Neural cell (in vitro differentiated cells): ENCODE measurements at regions not wholly inside any gene's neighbourhood (a gene's known extent, or its start where the extent isn't known, plus 50 kb on each side); places are given as distances from the start of the nearest gene placed in this dataset.

Experiments used
- H2AFZ ChIP-seq: fragments of 200-600, 300-800 bp; sonication (generic), shearing (Covaris generic); 2 replicates; pipeline ENCODE4 v1.6.0; 2014; ENCODE audit warnings: low read depth, mild to moderate bottlenecking, antibody characterized with exemption, low read length, moderate library complexity
- H3F3A ChIP-seq: fragments of 200-600 bp; shearing (Covaris generic); 2 replicates; pipeline ENCODE4 v1.6.1; 2016; ENCODE audit warnings: mild to moderate bottlenecking, moderate library complexity, mixed read lengths, antibody characterized with exemption, low read length; ENCODE audit not compliant: insufficient read depth, poor library complexity, severe bottlenecking
- H3K27ac ChIP-seq: fragments of 200-600, 300-800 bp; sonication (generic), shearing (Covaris generic); 2 replicates; pipeline ENCODE4 v1.5.1; 2014; ENCODE audit warnings: mild to moderate bottlenecking, low read length, moderate library complexity
- H3K27me3 ChIP-seq: fragments of 300-800, 200-600 bp; sonication (generic), shearing (Covaris generic); 2 replicates; pipeline ENCODE4 v1.6.0; 2014; ENCODE audit warnings: mild to moderate bottlenecking, low read depth, low read length, moderate library complexity; ENCODE audit not compliant: insufficient read depth
- H3K36me3 ChIP-seq: fragments of 300-800, 200-600 bp; sonication (generic), shearing (Covaris generic); 2 replicates; pipeline ENCODE4 v1.5.1; 2014; ENCODE audit warnings: mild to moderate bottlenecking, antibody characterized with exemption, low read length, moderate library complexity; ENCODE audit not compliant: insufficient read depth
- H3K4me2 ChIP-seq: fragments of 300-800, 200-600 bp; sonication (generic), shearing (Covaris generic); 2 replicates; pipeline ENCODE4 v1.6.0; 2014; ENCODE audit warnings: mild to moderate bottlenecking, low read length
- H3K4me3 ChIP-seq: fragments of 300-800, 200-600 bp; sonication (generic), shearing (Covaris generic); 2 replicates; pipeline ENCODE4 v1.5.1; 2014; ENCODE audit warnings: mild to moderate bottlenecking, low read length, moderate library complexity
- H3K79me2 ChIP-seq: fragments of 200-600 bp; shearing (Covaris generic); replicated peaks from 2 replicates; pipeline ENCODE4 v1.6.0; 2014; ENCODE audit warnings: mild to moderate bottlenecking, low read length, moderate library complexity; ENCODE audit not compliant: insufficient read depth
- H3K9ac ChIP-seq: fragments of 300-800, 200-600 bp; sonication (generic), shearing (Covaris generic); 2 replicates; pipeline ENCODE4 v1.6.1; 2016; ENCODE audit warnings: mild to moderate bottlenecking, low read length, mixed read lengths
- H3K9me2 ChIP-seq: fragments of 200-600 bp; shearing (Covaris generic); 2 replicates; pipeline ENCODE4 v1.6.1; 2016; ENCODE audit warnings: mild to moderate bottlenecking, low read length, mixed read lengths; ENCODE audit not compliant: insufficient read depth
- H3K9me3 ChIP-seq: fragments of 200-600, 300-800 bp; sonication (generic), shearing (Covaris generic); 2 replicates; pipeline ENCODE4 v1.6.1; 2016; ENCODE audit warnings: mild to moderate bottlenecking, mixed run types, low read length, moderate library complexity, mixed read lengths
- H4K20me1 ChIP-seq: fragments of 200-600 bp; shearing (Covaris generic); 2 replicates; pipeline ENCODE4 v1.6.1; 2016; ENCODE audit warnings: mild to moderate bottlenecking, mixed run types; ENCODE audit not compliant: insufficient read depth
- EP300 ChIP-seq: fragments of 450-650 bp; conservative IDR thresholded peaks from 2 replicates; pipeline ENCODE4 v1.6.1; 2014; ENCODE audit warnings: antibody characterized with exemption, mild to moderate bottlenecking, moderate library complexity; ENCODE audit not compliant: poor library complexity, severe bottlenecking
- EZH2 ChIP-seq: fragments of 200-600, 300-800 bp; shearing (Covaris generic), sonication (generic); IDR thresholded peaks from 2 replicates; pipeline ENCODE4 v1.6.1; 2014; ENCODE audit warnings: antibody characterized with exemption, low read length, borderline replicate concordance, mild to moderate bottlenecking; ENCODE audit not compliant: insufficient read depth, poor library complexity, severe bottlenecking
- MXI1 ChIP-seq: fragments of 450-650 bp; conservative IDR thresholded peaks from 2 replicates; pipeline ENCODE4 v1.6.1; 2014; ENCODE audit warnings: antibody characterized with exemption, mild to moderate bottlenecking; ENCODE audit not compliant: poor library complexity, severe bottlenecking
- POLR2AphosphoS5 ChIP-seq: IDR thresholded peaks from 2 replicates; pipeline ENCODE4 v1.6.1; 2012
- RAD21 ChIP-seq: fragments of 450-650 bp; conservative IDR thresholded peaks from 2 replicates; pipeline ENCODE4 v1.6.1; 2014; ENCODE audit warnings: antibody characterized with exemption, mild to moderate bottlenecking, moderate library complexity
- SMC3 ChIP-seq: fragments of 450-650 bp; conservative IDR thresholded peaks from 2 replicates; pipeline ENCODE4 v1.6.1; 2014; ENCODE audit warnings: antibody characterized with exemption, mild to moderate bottlenecking, moderate library complexity; ENCODE audit not compliant: poor library complexity
- TAF1 ChIP-seq: IDR thresholded peaks from 2 replicates; pipeline ENCODE4 v1.6.1; 2012; ENCODE audit warnings: low read depth
- TF ChIP-seq, protein P1 (sequence below): fragments of 450-650 bp; IDR thresholded peaks from 2 replicates; pipeline ENCODE4 v1.5.1; 2014; ENCODE audit warnings: antibody characterized with exemption, mild to moderate bottlenecking, moderate library complexity; ENCODE audit not compliant: poor library complexity, severe bottlenecking
- TF ChIP-seq, protein P2 (sequence below): IDR thresholded peaks from 2 replicates; pipeline ENCODE4 v1.6.1; 2012; ENCODE audit warnings: borderline replicate concordance

DNA sequence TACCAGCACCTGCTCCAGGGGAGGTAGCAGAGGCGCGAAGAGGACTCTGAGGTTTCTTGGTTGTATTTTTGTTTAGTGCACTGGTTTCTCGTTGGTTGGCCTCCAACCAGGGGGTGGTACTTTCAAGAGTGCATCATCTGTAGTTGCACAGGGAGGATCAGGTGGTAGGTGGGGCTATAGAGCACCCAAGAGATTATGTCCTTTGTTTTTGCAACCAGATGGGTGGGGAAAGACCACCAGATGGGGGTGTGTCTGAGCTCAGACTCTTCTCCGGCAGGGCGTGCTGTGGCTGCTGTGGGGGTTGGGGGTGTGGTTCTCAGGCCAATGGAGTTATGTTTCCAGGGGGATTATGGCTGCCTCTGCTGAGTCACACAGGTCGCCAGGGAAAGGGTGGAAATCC, 254.4 kb upstream of the KLF12 start:
- Histone ChIP-seq H3K27me3 (no peaks in the 10 kb centered on the region), H2AFZ (no peak overlapping the region), H3K9ac (no peak overlapping the region), H3K4me2 (no peak overlapping the region), H3K9me3 (no peaks in the 10 kb centered on the region), H4K20me1 (no peaks in the 10 kb centered on the region), H3K27ac (no peak overlapping the region), H3K9me2 (no peaks in the 10 kb centered on the region), H3K4me3 (no peak overlapping the region), H3K36me3 (no peaks in the 10 kb centered on the region), H3K79me2 (no peaks in the 10 kb centered on the region), H3F3A (no peaks in the 10 kb centered on the region)
- TF ChIP-seq RAD21 (no peak), SMC3 (no peak), EP300 (no peak), TAF1 (no peak), POLR2AphosphoS5 (no peak), MXI1 (no peak)
- TF ChIP-seq, protein P1, sequence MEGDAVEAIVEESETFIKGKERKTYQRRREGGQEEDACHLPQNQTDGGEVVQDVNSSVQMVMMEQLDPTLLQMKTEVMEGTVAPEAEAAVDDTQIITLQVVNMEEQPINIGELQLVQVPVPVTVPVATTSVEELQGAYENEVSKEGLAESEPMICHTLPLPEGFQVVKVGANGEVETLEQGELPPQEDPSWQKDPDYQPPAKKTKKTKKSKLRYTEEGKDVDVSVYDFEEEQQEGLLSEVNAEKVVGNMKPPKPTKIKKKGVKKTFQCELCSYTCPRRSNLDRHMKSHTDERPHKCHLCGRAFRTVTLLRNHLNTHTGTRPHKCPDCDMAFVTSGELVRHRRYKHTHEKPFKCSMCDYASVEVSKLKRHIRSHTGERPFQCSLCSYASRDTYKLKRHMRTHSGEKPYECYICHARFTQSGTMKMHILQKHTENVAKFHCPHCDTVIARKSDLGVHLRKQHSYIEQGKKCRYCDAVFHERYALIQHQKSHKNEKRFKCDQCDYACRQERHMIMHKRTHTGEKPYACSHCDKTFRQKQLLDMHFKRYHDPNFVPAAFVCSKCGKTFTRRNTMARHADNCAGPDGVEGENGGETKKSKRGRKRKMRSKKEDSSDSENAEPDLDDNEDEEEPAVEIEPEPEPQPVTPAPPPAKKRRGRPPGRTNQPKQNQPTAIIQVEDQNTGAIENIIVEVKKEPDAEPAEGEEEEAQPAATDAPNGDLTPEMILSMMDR: no peak
- TF ChIP-seq, protein P2, sequence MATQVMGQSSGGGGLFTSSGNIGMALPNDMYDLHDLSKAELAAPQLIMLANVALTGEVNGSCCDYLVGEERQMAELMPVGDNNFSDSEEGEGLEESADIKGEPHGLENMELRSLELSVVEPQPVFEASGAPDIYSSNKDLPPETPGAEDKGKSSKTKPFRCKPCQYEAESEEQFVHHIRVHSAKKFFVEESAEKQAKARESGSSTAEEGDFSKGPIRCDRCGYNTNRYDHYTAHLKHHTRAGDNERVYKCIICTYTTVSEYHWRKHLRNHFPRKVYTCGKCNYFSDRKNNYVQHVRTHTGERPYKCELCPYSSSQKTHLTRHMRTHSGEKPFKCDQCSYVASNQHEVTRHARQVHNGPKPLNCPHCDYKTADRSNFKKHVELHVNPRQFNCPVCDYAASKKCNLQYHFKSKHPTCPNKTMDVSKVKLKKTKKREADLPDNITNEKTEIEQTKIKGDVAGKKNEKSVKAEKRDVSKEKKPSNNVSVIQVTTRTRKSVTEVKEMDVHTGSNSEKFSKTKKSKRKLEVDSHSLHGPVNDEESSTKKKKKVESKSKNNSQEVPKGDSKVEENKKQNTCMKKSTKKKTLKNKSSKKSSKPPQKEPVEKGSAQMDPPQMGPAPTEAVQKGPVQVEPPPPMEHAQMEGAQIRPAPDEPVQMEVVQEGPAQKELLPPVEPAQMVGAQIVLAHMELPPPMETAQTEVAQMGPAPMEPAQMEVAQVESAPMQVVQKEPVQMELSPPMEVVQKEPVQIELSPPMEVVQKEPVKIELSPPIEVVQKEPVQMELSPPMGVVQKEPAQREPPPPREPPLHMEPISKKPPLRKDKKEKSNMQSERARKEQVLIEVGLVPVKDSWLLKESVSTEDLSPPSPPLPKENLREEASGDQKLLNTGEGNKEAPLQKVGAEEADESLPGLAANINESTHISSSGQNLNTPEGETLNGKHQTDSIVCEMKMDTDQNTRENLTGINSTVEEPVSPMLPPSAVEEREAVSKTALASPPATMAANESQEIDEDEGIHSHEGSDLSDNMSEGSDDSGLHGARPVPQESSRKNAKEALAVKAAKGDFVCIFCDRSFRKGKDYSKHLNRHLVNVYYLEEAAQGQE: no peak

DNA sequence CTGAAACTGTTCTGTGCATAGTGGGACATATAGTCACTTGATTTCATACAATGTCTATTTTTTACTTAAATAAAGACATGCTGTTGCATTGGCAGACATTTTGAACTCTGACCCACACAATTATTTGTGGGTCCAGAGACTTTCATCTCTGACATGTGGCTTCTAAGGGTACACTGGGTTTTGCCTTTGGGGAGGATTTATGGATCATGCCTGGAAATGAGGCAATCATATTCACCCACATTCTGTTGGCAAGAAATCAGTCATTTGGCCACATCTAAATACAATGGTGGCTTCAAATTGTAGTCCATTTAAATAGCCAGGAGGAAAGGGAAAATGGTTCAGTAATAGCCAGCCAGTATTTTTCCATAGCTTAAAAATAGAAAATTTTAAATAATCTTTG, 238.3 kb upstream of the KLF12 start:
- no peaks in the 10 kb centered on the region for H3K36me3 ChIP-seq
- no peaks in the 10 kb centered on the region for H3K9me2 ChIP-seq
- no peaks in the 10 kb centered on the region for H3F3A ChIP-seq
- H3K4me2 ChIP-seq: no peak overlapping the region
- TF ChIP-seq RAD21: no peak
- no peak for TF ChIP-seq TAF1
- no peak for TF ChIP-seq MXI1
- TF ChIP-seq POLR2AphosphoS5: no peak
- TF ChIP-seq, protein P1: no peak
- no peak for TF ChIP-seq EP300
- TF ChIP-seq EZH2: no peak
- no peak overlapping the region for H3K9ac ChIP-seq
- no peak overlapping the region for H2AFZ ChIP-seq
- no peaks in the 10 kb centered on the region for H3K27me3 ChIP-seq
- no peak overlapping the region for H3K27ac ChIP-seq
- H4K20me1 ChIP-seq: no peaks in the 10 kb centered on the region
- no peak overlapping the region for H3K4me3 ChIP-seq
- H3K9me3 ChIP-seq: no peaks in the 10 kb centered on the region
- H3K79me2 ChIP-seq: no peaks in the 10 kb centered on the region
